Heart left ventricle (tissue), 13 donors: ENCODE measurements at regions not wholly inside any gene's neighbourhood (a gene's known extent, or its start where the extent isn't known, plus 50 kb on each side); places are given as distances from the start of the nearest gene placed in this dataset.

Source experiments
- CTCF ChIP-seq, 12 donors: fragments of 200-600 bp; sonication (generic) in 4 of 12; IDR thresholded peaks; one replicate each; pipeline versions ENCODE4 v1.5.0 to v1.8.0; 2018 to 2022; ENCODE audit warnings: antibody characterized with exemption in 12 of 12, mild to moderate bottlenecking in 5 of 12
- POLR2A ChIP-seq, 2 donors: fragments of 450-650 bp; IDR thresholded peaks; one replicate each; pipeline ENCODE4 v1.6.1; 2017; ENCODE audit warnings: antibody characterized with exemption in 2 of 2, mild to moderate bottlenecking in 2 of 2, moderate library complexity in 2 of 2
- donor health status: ischemic (EF 13 %, LVEDD 7.1; RV severe dilation, severe dysfunction).
- donor health status: DM: no; HTN: yes; CAD: no.
- donor health status: DM: no; HTN: no; CAD: no.
- donor health status: ischemic (EF 25% LVEDD 6.9; RV normal size, moderate dysfunction).
- donor health status: ischemic (EF 25% LVEDD 5.7; RV mildly dilated, moderate dysfunction).
- donor health status: ischemic (EF 35%, LVEDD 5.7; RV mildly dilated, moderate dysfunction).
- donor health status: nonischemic (EF 11% LVEDD 7.7; RV severe dilation, severe dysfunction).
- donor health status: DM: yes; HTN: yes; CAD: no.
- donor health status: PGD.
- donor health status: ischemic (EF 29% LVEDD 5.4; RV normal size, mild dysfunction).
- donor health status: nonischemic (EF 23%, LVEDD 6.1; RV moderate dilation, normal function).

GRCh38 chr10:71084818-71085126 lies 127.6 kb upstream of the UNC5B start:
- TF ChIP-seq CTCF (IDR thresholded peaks at IDR 0.05), result no peak
- no peak for TF ChIP-seq POLR2A (IDR thresholded peaks at IDR 0.05)
